ENCODE measurements at regions not wholly inside any gene's neighbourhood (a gene's known extent, or its start where the extent isn't known, plus 50 kb on each side); places are given as distances from the start of the nearest gene placed in this dataset.

DNA sequence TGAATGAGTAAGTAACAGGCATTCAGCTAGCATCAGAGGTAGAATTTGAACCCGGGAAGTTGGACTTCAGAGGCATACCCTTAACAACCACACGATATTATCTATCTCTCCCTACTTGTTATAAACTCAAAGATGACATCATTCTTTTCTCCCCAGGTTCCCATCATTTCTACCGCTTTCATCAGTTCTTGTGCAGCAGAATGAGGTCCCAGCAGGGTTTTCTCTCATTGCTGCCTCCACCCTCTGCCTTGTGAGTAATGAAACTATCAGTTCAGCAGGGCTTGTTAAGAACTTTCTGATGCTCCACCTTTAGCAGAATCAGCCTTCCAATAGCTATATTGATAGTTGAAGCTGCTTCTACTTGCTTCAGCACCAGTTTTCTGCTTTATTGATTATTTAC lies 487.5 kb upstream of the KCNMB2 start:
- no peak for DNase-seq

DNA sequence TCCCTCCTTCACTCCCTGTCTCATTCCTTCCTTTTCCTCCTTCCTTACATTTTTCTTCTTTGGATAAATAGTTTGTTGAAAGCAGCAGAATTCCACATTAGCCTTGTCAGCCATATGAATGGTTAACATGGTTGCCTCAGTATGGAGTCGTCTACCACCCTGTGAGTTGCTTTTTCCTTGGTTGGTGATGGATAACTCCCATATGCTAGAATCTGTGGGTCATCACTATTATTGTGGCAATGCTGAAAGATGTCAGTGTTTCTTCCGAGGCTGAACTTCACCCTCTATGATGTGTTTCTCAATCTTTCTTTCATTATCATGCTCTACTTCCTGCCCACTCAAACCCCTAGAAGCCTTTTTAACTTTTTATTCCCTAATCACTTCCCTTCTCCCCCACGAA lies 481.8 kb upstream of the KCNMB2 start:
- DNase-seq: no peak

DNA sequence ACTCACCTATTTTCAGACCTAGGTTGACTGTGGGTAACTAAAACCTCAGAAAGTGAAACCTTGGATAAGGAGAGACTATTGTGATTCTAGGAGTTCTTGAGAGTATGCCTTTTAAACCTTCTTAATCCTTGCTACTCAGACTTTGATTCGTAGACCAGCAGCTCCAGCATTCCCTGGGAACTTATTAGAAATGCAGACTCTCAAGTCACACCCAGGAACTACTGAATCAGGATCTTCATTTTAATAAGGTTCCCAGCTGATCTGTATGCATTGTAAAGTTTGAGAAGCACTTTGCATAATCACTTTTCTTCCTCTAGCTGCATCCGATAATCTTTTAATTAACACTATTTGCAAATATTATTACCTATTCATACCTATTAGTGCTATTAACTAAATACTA lies 480.3 kb upstream of the KCNMB2 start:
- no peak for DNase-seq

DNA sequence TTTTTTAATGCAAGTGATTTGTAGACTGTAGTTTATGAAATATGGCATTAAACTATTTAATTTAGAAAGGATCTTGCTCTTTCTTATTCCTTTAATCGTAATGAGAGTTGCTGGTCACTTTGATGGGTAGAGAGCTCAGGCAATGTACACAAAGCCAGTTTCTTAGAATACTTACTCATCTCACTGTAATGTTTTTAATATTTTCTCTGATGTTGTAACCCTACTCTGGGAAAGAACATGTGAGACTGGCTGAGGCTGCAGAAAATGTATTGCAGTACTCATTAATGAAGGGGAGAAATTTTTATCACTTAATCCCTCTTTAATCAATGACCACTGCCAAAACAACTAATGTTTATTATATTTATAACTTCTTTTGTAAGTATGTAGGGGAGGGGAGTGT lies 479.4 kb upstream of the KCNMB2 start:
- DNase-seq: no peak

DNA sequence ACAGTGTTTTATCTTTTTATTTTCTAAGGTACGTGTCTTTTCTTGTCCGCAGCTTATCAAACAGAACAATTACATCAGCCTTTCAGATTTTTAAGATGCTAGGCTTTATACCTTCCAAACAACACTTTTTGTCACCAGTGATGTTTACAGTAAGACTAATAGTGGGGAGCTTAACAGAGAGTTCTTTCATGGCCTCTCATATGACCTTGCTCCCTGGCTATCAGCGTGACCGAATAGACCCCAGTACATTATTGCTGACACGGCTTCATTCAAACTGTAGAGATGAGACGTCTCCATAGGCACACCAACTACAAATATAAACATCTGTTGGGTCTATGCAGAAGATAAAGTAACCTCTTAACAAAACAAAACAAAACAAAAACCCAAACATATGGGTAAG lies 477.6 kb upstream of the KCNMB2 start:
- no peak for DNase-seq

DNA sequence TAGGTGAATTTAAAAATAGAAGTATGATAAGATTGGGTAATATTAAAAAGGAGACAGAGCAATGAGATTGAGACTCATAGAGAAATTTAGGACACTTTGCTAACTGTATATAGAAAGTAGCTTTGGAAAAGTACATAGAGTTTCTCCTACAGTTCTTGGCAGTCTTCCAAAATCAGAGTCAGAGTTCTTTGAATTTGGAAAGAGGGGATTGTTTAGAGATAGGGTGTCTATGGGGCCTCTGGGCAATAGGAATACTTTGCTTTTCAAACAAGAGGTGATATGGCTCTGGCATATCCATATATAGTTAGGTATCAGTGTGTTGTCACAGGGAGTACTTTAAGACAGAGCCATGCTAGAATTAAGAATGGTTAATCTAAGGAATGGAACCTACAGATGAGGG lies 477.1 kb upstream of the KCNMB2 start:
- DNase-seq: no peak

DNA sequence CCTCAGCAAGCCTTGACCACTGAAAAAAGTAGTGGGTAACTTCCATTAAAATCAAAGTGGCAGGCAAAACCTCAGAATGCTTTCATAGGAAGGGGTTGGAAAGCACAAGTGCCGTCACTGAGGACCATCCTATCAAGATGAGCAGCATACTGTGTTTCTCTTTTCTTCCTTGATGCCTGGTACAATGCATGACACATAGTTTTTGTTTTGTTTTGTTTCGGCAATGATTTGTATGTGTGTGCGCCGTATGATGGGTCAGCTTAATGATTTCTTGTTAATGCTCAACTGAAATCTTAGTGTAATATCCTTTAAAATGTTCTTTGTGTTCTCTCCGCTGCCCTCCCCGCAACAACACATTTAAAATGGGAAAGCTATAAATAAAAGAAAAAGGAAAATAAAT lies 476.4 kb upstream of the KCNMB2 start:
- DNase-seq: no peak

DNA sequence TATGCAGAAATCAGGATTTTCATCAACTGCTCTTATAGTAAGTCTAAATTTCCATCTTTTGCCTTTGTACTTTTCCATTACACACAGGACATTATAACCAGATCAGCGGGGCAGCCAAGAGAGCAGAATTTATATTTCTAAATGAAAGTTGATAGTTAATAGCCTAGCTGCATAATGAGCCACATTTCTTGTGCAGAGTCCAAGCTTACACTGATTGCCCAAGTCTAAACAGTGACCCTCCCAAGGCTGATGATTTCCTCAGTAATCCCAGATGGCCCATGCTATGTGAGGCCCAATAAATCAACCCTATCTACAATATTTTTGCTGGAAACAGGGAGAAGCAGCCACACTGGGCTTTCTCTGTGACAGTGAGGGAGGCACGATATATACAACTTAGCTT lies 475.8 kb upstream of the KCNMB2 start:
- DNase-seq: no peak

DNA sequence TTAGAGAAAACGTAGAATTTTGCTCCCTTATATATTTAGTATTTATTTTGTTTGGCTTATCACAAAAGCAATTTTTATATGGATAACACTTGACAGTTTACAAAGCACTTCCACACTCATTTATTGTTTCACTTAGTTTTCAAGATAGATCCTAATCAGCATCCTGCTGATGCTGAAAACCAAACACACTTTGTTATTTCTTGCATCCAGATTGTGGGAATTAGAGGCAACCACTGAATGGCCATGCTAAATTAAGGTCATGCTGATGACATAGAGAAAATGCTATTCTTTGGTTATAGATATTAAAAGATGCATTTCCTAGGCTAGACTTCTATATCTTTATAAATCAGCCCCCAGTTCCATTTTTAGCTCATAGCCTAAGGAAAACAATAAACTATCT lies 474.1 kb upstream of the KCNMB2 start:
- DNase-seq: no peak

DNA sequence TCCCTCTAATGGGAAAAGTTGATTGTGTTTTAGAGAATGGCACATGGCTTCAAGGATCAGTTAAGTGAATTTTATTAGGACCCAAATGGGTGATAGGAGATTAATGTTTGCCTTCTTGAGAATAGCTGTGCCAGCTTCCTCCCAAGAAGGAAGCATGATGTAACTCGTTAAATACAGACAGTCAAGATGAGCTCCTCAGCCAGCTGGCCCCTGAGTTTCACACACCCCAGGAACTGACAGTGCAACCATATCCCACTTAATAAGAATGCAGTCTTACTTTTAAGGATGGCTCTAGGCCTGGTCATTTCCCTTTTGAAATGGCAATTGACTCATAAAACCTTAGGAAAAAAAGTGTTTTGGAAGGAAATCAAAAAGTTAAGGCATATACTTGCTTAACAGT lies 472.8 kb upstream of the KCNMB2 start:
- no peak for DNase-seq

DNA sequence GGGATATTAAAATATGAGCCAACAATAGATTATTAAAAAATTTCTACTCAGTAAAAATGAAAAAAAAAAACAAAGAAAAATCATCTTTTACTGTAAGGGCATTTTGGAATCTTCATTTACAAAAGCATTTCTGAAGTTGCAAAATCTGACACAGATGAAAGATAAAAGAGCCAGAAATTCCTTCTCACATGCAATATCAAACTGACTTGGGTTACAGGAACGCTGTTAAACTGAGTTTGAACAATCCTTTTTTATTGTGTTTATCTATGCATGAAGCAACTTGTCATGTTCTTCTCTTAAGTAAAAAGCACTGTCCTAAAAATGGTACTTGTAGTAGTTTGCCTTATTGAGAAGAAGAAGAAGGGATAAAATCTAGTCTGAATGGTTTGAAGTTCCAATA lies 468.5 kb upstream of the KCNMB2 start:
- DNase-seq: no peak

DNA sequence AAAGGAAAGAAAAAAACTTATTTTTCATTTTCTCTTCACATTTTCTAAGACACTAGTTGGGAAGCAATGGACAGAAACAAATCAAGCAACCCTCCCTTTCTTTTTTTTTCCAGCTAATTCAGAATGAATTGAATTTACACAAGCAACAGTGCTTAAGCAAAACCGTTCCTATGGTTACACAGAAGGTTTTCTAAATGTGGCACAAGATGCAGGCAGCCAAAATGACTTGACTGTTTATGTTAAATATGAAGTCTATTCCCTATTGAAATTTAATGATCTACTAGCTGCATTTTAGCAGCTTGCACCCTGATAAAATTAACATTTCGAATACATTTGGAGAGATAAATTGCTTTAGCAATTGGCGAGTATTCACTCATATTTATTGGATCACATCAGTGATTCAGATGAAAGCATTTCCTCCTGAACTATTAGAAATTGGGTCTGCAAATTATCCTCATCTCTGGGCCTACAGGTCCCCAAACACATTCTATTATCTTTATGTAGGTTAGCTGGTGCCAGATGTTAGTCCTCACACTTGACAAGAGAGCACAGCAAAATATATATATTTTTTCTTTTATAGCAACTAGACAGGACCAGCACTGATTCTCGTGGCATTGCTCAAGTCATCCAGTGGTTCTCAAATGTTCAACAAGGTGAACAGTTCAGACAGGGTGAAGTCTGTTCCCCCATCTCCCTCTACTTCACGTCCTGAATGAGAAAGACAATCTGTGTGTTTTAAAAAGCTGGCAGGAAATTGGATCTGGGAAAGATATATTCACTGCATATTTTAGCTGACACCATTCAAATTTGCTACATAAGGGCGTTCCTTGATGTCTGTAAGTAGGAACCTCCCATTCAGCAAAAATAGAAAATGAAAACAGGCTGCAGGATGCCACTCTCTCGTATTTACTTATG lies 463.6 kb upstream of the KCNMB2 start:
- no peak for DNase-seq

DNA sequence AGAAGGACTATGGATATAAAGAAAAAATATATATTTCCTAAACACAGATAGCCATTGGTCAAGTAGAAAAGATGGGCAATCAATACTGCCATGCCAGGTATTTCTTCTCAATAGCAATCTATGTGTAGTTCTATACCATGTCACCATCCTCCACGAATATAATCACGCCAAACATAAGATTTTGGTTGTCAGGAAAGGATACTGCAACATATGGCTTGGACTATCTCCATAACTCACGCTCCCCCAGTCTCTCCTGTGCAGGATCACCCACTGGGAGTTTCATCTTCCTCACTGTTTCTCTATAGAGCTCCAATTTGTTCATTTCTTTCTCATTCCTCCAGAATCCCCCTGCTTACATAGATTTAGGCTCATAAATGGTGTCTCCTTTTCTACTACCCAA lies 462.9 kb upstream of the KCNMB2 start:
- DNase-seq: no peak

DNA sequence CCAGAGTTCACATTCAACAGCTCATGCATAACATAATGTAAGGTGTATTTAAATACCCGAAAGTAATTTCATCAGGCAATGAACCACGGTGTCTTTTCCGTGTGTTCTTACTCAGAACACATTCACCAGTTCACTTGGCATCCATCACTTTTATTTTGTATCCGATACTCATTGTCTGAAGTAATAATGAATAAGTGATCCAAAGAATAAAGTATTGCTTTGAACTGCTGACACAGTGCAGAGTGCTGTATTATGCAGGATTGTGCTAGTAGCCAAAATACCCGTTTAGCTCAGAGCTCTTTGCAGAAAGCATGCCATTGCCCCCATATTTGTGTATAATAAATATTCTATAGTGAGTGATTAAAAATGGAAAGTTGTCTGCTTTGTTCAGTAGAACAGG lies 460.9 kb upstream of the KCNMB2 start:
- DNase-seq: no peak

DNA sequence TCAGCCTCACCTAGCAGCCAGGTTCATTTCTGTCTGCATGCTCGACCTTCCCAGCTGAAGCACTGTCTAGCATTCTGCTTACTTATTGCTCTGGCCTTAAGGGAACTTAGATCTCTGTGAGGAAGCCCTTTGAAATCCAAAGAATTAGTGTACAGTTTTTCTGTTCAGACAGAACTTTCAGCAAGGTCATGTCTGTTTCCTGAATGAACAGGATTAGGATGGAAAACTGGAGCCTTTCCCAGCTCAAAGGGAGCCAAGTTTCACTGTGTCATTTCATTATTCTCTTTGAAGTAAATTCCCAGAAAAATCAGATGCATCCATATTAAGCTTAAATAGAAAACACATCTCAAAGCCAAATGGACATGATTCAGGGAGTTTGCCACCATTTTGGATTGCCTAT lies 457.3 kb upstream of the KCNMB2 start:
- no peak for DNase-seq

DNA sequence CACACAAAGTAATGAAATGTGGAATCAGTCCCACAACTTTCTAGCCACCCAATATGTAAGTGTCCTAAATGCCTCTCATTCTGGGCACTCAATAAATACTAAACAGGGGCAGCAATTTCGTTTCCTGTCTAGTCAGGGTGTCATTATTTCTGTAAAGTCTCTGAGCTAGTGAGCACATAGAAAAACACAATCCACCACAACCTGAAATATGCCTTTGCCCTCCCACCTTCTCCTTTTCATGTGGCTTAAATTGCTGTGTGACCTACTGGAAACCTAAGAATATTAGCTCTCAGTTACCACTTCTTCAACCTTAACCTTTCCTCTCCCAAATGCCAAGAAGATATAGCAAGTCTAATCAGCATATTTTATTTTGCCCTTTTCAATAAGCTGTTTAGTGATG lies 456.3 kb upstream of the KCNMB2 start:
- DNase-seq: no peak

DNA sequence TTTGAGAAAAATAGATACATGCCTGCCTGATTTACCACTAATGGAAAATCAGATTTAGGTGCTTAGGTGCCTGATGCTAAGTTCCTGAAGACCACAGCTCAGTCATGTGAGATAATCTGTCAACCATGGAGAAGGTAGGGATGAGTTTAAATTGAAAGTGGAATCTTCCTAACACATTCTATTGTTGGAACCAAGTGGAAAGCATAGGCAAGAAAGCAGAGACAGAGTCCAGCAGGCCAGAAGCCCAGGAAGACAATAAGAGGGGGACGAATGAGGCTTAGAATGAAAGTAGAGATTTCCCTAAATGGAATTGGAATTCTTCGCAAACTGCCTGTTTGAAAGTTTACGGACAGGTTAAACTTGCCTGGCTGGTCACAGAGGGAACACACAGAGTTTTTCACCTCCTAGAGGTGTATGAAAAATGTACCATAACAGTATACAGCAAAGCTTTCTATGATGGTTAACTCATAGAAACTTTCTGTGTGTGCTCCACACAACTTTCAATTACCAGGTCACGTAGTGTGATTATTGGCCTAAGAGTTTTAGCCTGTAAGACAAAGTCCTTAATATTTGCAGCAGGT lies 453.8 kb upstream of the KCNMB2 start:
- no peak for DNase-seq

DNA sequence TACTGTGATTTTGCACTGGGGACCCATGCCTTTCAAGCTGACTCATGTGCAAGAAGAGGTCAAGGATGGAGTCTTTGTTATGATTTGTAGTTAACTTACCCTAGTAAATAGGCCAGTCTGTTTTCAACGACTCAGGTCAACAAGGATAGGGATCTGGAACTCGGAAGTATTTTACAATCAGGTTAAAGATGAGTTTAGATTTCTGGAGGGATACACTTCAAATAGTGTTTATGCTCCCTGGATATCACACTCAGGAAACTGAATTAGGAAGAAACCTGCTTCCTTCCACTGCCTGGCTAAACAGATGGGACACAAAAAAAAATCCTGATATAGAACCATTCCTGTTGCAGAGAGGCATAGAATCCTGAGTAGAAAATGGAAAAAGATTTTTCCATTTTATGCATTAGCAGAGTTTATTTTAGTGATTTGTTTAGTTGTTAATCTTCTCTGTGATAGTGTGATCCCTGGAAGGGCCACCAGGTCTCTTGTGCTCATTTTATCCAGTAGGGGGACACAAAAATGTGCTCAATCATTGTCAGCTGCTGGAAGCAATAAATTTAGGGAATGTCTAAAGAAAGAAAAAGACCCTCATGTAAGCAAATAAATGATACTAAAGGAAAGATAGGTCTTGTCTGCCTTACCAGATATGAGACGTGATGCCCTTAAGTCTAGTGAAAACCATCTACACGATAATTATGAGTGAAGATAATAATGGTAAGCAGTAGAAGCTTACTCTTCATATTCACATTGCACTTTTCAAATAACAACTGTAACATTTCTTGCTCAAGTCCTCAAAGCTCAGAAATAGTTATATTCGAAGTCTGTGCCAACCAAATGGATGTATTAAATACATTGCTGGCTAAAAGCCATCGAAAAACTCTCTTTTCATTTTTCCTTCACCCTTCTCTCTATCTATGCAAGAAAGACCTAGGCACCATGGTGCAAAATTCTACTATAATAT lies 452.1 kb upstream of the KCNMB2 start:
- DNase-seq: no peak

DNA sequence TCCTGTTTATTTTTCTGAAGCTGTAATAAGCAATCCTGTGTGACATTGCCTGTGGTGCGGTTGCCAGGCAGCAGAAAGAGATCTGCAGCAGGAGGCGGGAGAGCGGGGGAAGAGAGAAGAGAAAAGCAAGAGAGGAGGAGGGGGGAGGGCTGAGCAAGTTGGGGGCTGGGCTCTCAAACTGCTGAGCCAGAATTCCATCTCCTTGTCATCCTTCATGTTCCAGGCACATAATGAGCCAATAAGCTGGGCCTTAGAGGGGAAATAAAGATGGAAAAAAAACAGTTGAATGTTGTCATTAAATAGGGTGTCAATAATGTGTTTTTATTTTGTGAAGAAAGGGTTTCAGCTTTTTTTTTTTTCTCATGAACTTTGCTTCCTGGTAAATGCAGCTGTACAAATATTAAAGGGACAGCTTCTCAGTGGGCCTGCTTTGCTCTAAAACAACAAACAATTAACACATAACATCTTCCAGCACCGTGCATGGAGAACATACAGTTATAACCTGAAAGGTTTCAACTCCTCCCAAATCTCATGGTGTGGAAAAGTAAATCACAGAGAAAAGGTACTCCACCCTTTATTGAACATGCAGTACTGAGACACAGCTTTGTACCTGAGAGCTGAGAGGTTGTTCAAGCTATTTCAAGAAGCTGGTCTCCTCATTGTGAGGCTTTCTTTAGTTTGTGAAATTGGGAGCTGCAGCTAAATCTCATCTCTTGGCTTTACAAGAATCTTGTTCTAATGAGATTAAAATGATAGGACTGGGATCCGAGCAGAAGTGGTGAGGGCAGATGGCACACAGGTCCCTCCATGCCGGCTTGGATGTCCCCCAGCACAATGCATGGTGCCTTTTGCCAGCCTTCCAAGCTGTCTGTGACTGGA lies 451.1 kb upstream of the KCNMB2 start:
- no peak for DNase-seq

DNA sequence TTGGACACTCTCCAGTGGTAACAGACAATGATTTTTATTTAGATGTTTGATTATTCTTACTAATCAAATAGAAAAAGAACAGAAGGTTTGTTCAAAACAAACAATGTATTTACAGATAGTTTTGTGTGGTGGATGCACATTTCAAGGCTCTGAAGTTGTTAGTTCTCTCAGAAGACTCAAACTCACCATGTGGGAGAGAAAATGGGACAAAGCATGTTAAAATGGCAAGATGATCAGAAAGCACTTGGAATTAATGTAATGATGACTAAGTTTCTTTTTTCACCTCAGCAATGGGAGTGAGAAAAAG lies 450.5 kb upstream of the KCNMB2 start:
- no peak for DNase-seq

DNA sequence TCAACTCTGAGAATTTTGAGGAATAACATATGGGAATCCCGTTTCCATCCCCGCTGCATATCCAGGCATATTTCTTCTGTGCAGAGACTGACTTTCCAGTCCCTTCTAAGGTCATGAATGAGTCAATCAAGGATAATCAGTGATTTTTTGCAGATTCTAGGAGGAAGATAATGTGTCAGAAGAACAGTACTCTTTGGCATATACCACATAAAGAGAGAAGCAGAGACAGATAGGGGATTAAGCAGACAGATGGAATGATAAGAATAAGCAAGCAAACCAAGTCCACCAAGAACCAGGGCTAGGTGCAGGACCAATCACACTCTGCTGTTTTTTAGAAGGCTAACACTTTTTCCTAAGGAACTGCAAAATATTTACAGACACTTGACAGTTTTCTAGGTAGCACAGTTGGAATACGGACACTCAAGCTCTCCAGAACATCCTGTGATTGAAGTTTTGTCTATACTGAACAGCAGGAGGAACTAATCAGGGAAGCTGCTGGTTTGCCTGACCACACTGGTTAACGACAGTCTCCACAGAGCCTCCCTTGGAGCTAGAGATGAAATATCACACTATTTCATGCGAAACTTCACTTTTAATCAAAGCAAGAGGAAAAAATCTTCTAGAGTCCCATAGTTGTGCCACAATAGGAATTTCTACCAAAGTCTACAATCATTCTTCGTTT lies 450.0 kb upstream of the KCNMB2 start:
- DNase-seq: no peak

DNA sequence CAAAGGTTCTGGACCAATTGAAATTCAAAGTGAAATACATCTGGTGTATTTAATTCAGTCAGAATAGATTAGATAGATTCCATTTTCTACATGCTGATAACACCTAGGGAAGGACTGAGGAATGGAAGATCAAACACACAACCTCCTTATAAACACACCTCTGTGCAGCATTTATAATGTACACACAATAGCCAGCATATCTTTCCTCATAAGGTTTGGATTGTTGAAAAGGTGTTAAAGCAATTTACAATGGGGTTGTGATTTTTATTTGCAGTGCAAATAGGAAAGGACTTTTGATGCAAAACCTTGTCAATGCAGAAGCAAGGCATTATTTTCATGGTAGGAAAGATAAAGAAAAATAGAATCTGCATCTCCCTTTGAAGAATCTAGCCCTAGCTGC lies 448.9 kb upstream of the KCNMB2 start:
- DNase-seq: no peak
